H54 (cell line): ENCODE measurements at regions not wholly inside any gene's neighbourhood (a gene's known extent, or its start where the extent isn't known, plus 50 kb on each side); places are given as distances from the start of the nearest gene placed in this dataset.

Experiments
- DNase-seq: peaks from one replicate; pipeline ENCODE4 v3.0.0; 2011; ENCODE audit warnings: low spot score, mixed read lengths; ENCODE audit not compliant: insufficient read length
- FAIRE-seq: peaks from 3 replicates; lab custom pipeline; 2011; peaks lifted over from hg19 to GRCh38; lab: Jason Lieb, UNC
- POLR2A ChIP-seq: IDR thresholded peaks from 2 replicates; pipeline ENCODE4 v1.6.1; 2011; ENCODE audit warnings: low read depth, mild to moderate bottlenecking, low read length

- no peak for TF ChIP-seq POLR2A
- no peak for DNase-seq
- FAIRE-seq: no peak
These were observed 65.7 kb downstream of the TMEM18 start for GRCh38 chr2:611519-611918.

- TF ChIP-seq POLR2A: no peak
- no peak for FAIRE-seq
- no peak for DNase-seq
These were observed 66.7 kb downstream of the TMEM18 start for GRCh38 chr2:610491-610890.

GRCh38 chr2:609881-610280 lies 67.3 kb downstream of the TMEM18 start:
- DNase-seq: no peak
- no peak for TF ChIP-seq POLR2A
- FAIRE-seq: no peak

- FAIRE-seq (no peak), DNase-seq (no peak)
- TF ChIP-seq POLR2A: no peak
These were observed 67.8 kb downstream of the TMEM18 start for GRCh38 chr2:609449-609848.

GRCh38 chr2:608711-609110 lies 68.5 kb downstream of the TMEM18 start:
- no peak for FAIRE-seq
- TF ChIP-seq POLR2A: no peak
- no peak for DNase-seq

- no peak for TF ChIP-seq POLR2A
- no peak for DNase-seq
- no peak for FAIRE-seq
These were observed 68.9 kb downstream of the TMEM18 start for GRCh38 chr2:608297-608696.

- DNase-seq (no peak), FAIRE-seq (no peak)
- no peak for TF ChIP-seq POLR2A
These were observed 69.5 kb downstream of the TMEM18 start for GRCh38 chr2:607709-608108.

GRCh38 chr2:607172-607571 lies 70.0 kb downstream of the TMEM18 start:
- FAIRE-seq (no peak), DNase-seq (no peak)
- TF ChIP-seq POLR2A: no peak

- FAIRE-seq (no peak), DNase-seq (no peak)
- no peak for TF ChIP-seq POLR2A
These were observed 71.3 kb downstream of the TMEM18 start for GRCh38 chr2:605674-606608.

- no peak for TF ChIP-seq POLR2A
- FAIRE-seq: no peak
These were observed 72.2 kb downstream of the TMEM18 start for GRCh38 chr2:604854-605524.

GRCh38 chr2:604385-604784 lies 72.8 kb downstream of the TMEM18 start:
- no peak for TF ChIP-seq POLR2A
- DNase-seq (no peak), FAIRE-seq (no peak)

More at GRCh38 chr2:604854-605524, 72.2 kb downstream of the TMEM18 start:
- no peak for DNase-seq

GRCh38 chr2:603869-604268 lies 73.3 kb downstream of the TMEM18 start:
- FAIRE-seq (no peak), DNase-seq (no peak)
- no peak for TF ChIP-seq POLR2A

- no peak for DNase-seq
- no peak for TF ChIP-seq POLR2A
- no peak for FAIRE-seq
These were observed 73.8 kb downstream of the TMEM18 start for GRCh38 chr2:603427-603826.

GRCh38 chr2:602571-603359 lies 74.4 kb downstream of the TMEM18 start:
- FAIRE-seq (no peak), DNase-seq (no peak)
- TF ChIP-seq POLR2A: no peak
